ENCODE measurements at regions not wholly inside any gene's neighbourhood (a gene's known extent, or its start where the extent isn't known, plus 50 kb on each side); places are given as distances from the start of the nearest gene placed in this dataset.

- TF ChIP-seq CTCF (IDR thresholded peaks at IDR 0.05) (no peak), POLR2A (IDR thresholded peaks at IDR 0.05) (no peak)
Measured at GRCh38 chr6:135699705-135700104, 151.8 kb upstream of the PDE7B start.
